ENCODE measurements at regions not wholly inside any gene's neighbourhood (a gene's known extent, or its start where the extent isn't known, plus 50 kb on each side); places are given as distances from the start of the nearest gene placed in this dataset.

- TF ChIP-seq CTCF (IDR thresholded peaks at IDR 0.05) = no peak
- no peak for TF ChIP-seq EZH2 (IDR thresholded peaks at IDR 0.05)
These were observed 449.0 kb upstream of the MMS22L start for GRCh38 chr6:97732045-97732444.

Measured in neural progenitor cell (in vitro differentiated cells).